ENCODE measurements at regions not wholly inside any gene's neighbourhood (a gene's known extent, or its start where the extent isn't known, plus 50 kb on each side); places are given as distances from the start of the nearest gene placed in this dataset.

- intact Hi-C loops (cut with micrococcal nuclease; ENCODE audit: unreplicated experiment): no loop called here
- ChIA-PET CTCF (no interaction called here), POLR2A (ENCODE audit: low non-redundant PET) (no interaction called here)
- Histone ChIP-seq H3K27me3 (replicated peaks; ENCODE audit: insufficient read depth, low read depth, low read length, poor library complexity) (no peaks in the 10 kb centered on the region), H3K4me1 (ENCODE audit: insufficient read depth, low read length, poor library complexity, severe bottlenecking) (peaks cover 9% of the 10 kb centered on the region), H3K4me3 (ENCODE audit: low read depth, low read length, poor library complexity, severe bottlenecking) (no peak overlapping the region), H3K9me3 (ENCODE audit: low read depth, low read length, poor library complexity, severe bottlenecking) (no peaks in the 10 kb centered on the region), H3K36me3 (ENCODE audit: insufficient read depth, low read length, poor library complexity, severe bottlenecking) (no peaks in the 10 kb centered on the region), H3K27ac (ENCODE audit: low read depth, low read length, poor library complexity, severe bottlenecking) (no peak overlapping the region)
- BruUV-seq (replicated peaks): no TSS peak
- no peak for DNase-seq (ENCODE audit: low spot score)
- TF ChIP-seq, protein P1, sequence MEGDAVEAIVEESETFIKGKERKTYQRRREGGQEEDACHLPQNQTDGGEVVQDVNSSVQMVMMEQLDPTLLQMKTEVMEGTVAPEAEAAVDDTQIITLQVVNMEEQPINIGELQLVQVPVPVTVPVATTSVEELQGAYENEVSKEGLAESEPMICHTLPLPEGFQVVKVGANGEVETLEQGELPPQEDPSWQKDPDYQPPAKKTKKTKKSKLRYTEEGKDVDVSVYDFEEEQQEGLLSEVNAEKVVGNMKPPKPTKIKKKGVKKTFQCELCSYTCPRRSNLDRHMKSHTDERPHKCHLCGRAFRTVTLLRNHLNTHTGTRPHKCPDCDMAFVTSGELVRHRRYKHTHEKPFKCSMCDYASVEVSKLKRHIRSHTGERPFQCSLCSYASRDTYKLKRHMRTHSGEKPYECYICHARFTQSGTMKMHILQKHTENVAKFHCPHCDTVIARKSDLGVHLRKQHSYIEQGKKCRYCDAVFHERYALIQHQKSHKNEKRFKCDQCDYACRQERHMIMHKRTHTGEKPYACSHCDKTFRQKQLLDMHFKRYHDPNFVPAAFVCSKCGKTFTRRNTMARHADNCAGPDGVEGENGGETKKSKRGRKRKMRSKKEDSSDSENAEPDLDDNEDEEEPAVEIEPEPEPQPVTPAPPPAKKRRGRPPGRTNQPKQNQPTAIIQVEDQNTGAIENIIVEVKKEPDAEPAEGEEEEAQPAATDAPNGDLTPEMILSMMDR (conservative IDR thresholded peaks at IDR 0.05; ENCODE audit: low read depth, low read length): no peak
- no peak for TF ChIP-seq EZH2 (IDR thresholded peaks at IDR 0.05; ENCODE audit: borderline replicate concordance, low read depth, low read length, poor library complexity, severe bottlenecking)
These were observed 635.0 kb downstream of the ZIC1 start for GRCh38 chr3:148044151-148044550.

GRCh38 chr3:148054999-148055398 is 642.7 kb upstream of the AGTR1 start:
- Histone ChIP-seq H3K4me1 (ENCODE audit: insufficient read depth, low read length, poor library complexity, severe bottlenecking) (peaks cover 3% of the 10 kb centered on the region), H3K9me3 (ENCODE audit: low read depth, low read length, poor library complexity, severe bottlenecking) (no peaks in the 10 kb centered on the region), H3K27me3 (replicated peaks; ENCODE audit: insufficient read depth, low read depth, low read length, poor library complexity) (no peaks in the 10 kb centered on the region), H3K36me3 (ENCODE audit: insufficient read depth, low read length, poor library complexity, severe bottlenecking) (no peaks in the 10 kb centered on the region), H3K27ac (ENCODE audit: low read depth, low read length, poor library complexity, severe bottlenecking) (no peak overlapping the region), H3K4me3 (ENCODE audit: low read depth, low read length, poor library complexity, severe bottlenecking) (no peak overlapping the region)
- CTCF ChIA-PET: no interaction called here
- POLR2A ChIA-PET (ENCODE audit: low non-redundant PET): no interaction called here
- BruUV-seq (replicated peaks): no TSS peak
- DNase-seq (ENCODE audit: low spot score): no peak
- intact Hi-C loops (cut with micrococcal nuclease; ENCODE audit: unreplicated experiment): no loop called here
- TF ChIP-seq, protein P1 (conservative IDR thresholded peaks at IDR 0.05; ENCODE audit: low read depth, low read length): no peak
- TF ChIP-seq EZH2 (IDR thresholded peaks at IDR 0.05; ENCODE audit: borderline replicate concordance, low read depth, low read length, poor library complexity, severe bottlenecking): no peak

GRCh38 chr3:148062590-148062989 is 635.1 kb upstream of the AGTR1 start:
- no peak for DNase-seq (ENCODE audit: low spot score)
- Histone ChIP-seq H3K4me3 (ENCODE audit: low read depth, low read length, poor library complexity, severe bottlenecking) (no peak overlapping the region), H3K36me3 (ENCODE audit: insufficient read depth, low read length, poor library complexity, severe bottlenecking) (no peaks in the 10 kb centered on the region), H3K4me1 (ENCODE audit: insufficient read depth, low read length, poor library complexity, severe bottlenecking) (peaks cover 15% of the 10 kb centered on the region), H3K9me3 (ENCODE audit: low read depth, low read length, poor library complexity, severe bottlenecking) (no peaks in the 10 kb centered on the region), H3K27me3 (replicated peaks; ENCODE audit: insufficient read depth, low read depth, low read length, poor library complexity) (no peaks in the 10 kb centered on the region), H3K27ac (ENCODE audit: low read depth, low read length, poor library complexity, severe bottlenecking) (no peak overlapping the region)
- ChIA-PET POLR2A (ENCODE audit: low non-redundant PET) (no interaction called here), CTCF (no interaction called here)
- no peak for TF ChIP-seq EZH2 (IDR thresholded peaks at IDR 0.05; ENCODE audit: borderline replicate concordance, low read depth, low read length, poor library complexity, severe bottlenecking)
- TF ChIP-seq, protein P1 (conservative IDR thresholded peaks at IDR 0.05; ENCODE audit: low read depth, low read length): no peak
- no TSS peak for BruUV-seq (replicated peaks)
- intact Hi-C loops (cut with micrococcal nuclease; ENCODE audit: unreplicated experiment): no loop called here

All from A673 (cell line).